ENCODE measurements at regions not wholly inside any gene's neighbourhood (a gene's known extent, or its start where the extent isn't known, plus 50 kb on each side); places are given as distances from the start of the nearest gene placed in this dataset.

DNA sequence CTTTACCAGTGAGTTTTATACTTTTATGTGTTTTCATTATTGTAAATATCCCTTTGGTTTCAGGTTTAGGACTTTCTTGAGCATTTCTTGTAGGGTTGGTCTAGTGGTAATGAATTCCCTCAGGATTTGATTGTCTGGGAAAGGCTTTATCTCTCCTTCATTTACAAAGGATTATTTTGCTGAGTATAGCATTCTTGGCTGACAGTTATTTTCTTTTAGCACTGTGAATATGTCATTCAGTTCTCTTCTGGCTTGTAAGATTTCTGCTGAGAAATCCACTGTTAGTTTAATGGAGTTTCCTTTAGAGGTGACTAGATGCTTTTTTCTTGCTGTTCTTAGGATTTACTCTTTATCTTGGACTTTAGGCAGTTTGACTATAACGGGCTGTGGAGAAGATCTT is 373.9 kb downstream of the TSN start:
- H3K4me1 ChIP-seq (ENCODE audit: control insufficient read depth in 2 of 3, insufficient read depth in 2 of 3, low read depth in 1 of 3, low read length in 3 of 3) = no peaks in the 10 kb centered on the region
- TF ChIP-seq, protein P1, sequence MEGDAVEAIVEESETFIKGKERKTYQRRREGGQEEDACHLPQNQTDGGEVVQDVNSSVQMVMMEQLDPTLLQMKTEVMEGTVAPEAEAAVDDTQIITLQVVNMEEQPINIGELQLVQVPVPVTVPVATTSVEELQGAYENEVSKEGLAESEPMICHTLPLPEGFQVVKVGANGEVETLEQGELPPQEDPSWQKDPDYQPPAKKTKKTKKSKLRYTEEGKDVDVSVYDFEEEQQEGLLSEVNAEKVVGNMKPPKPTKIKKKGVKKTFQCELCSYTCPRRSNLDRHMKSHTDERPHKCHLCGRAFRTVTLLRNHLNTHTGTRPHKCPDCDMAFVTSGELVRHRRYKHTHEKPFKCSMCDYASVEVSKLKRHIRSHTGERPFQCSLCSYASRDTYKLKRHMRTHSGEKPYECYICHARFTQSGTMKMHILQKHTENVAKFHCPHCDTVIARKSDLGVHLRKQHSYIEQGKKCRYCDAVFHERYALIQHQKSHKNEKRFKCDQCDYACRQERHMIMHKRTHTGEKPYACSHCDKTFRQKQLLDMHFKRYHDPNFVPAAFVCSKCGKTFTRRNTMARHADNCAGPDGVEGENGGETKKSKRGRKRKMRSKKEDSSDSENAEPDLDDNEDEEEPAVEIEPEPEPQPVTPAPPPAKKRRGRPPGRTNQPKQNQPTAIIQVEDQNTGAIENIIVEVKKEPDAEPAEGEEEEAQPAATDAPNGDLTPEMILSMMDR (IDR thresholded peaks at IDR 0.05; ENCODE audit: borderline replicate concordance, extremely low read depth, insufficient read depth) = no peak
- H3K9ac ChIP-seq (ENCODE audit: low read length in 3 of 3) = no peak overlapping the region
- no peaks in the 10 kb centered on the region for H3K36me3 ChIP-seq (ENCODE audit: control insufficient read depth in 2 of 3, insufficient read depth in 3 of 3, low read length in 3 of 3)
- H3K4me3 ChIP-seq (ENCODE audit: low read length in 3 of 3) = no peak overlapping the region
- intact Hi-C loops (cut with DNase I) = no loop called here
- H3K27me3 ChIP-seq (ENCODE audit: control insufficient read depth, insufficient read depth, low read length) = no peaks in the 10 kb centered on the region
- DNase-seq = no peak
- FAIRE-seq = no peak
- H3K9me3 ChIP-seq (ENCODE audit: control insufficient read depth in 2 of 3, insufficient read depth in 1 of 3, low read length in 3 of 3) = peaks cover 0 to 12% (median 9%) of the 10 kb centered on the region in 3 donors
- H3K27ac ChIP-seq (ENCODE audit: low read depth in 2 of 2, low read length in 2 of 2) = no peak overlapping the region

- no peak for FAIRE-seq
- TF ChIP-seq, protein P1 (IDR thresholded peaks at IDR 0.05; ENCODE audit: borderline replicate concordance, extremely low read depth, insufficient read depth) = no peak
Observed at GRCh38 chr2:122132147-122132691, 376.8 kb downstream of the TSN start.

GRCh38 chr2:122135021-122135937 is 379.8 kb downstream of the TSN start:
- Histone ChIP-seq H3K27me3 (ENCODE audit: control insufficient read depth, insufficient read depth, low read length) (no peaks in the 10 kb centered on the region), H3K4me1 (ENCODE audit: control insufficient read depth in 2 of 3, insufficient read depth in 2 of 3, low read depth in 1 of 3, low read length in 3 of 3) (no peaks in the 10 kb centered on the region), H3K9ac (ENCODE audit: low read length in 3 of 3) (no peak overlapping the region), H3K9me3 (ENCODE audit: control insufficient read depth in 2 of 3, insufficient read depth in 1 of 3, low read length in 3 of 3) (peaks cover 0 to 3% (median 0%) of the 10 kb centered on the region in 3 donors), H3K27ac (ENCODE audit: low read depth in 2 of 2, low read length in 2 of 2) (no peak overlapping the region), H3K36me3 (ENCODE audit: control insufficient read depth in 2 of 3, insufficient read depth in 3 of 3, low read length in 3 of 3) (no peaks in the 10 kb centered on the region), H3K4me3 (ENCODE audit: low read length in 3 of 3) (no peak overlapping the region)
- TF ChIP-seq, protein P1 (IDR thresholded peaks at IDR 0.05; ENCODE audit: borderline replicate concordance, extremely low read depth, insufficient read depth) = no peak
- no peak for DNase-seq
- intact Hi-C loops (cut with DNase I) = no loop called here
- FAIRE-seq = no peak

More at GRCh38 chr2:122132147-122132691, 376.8 kb downstream of the TSN start:
- Histone ChIP-seq H3K4me3 (ENCODE audit: low read length in 3 of 3) (no peak overlapping the region), H3K9ac (ENCODE audit: low read length in 3 of 3) (no peak overlapping the region), H3K4me1 (ENCODE audit: control insufficient read depth in 2 of 3, insufficient read depth in 2 of 3, low read depth in 1 of 3, low read length in 3 of 3) (no peaks in the 10 kb centered on the region), H3K36me3 (ENCODE audit: control insufficient read depth in 2 of 3, insufficient read depth in 3 of 3, low read length in 3 of 3) (no peaks in the 10 kb centered on the region), H3K27me3 (ENCODE audit: control insufficient read depth, insufficient read depth, low read length) (no peaks in the 10 kb centered on the region), H3K27ac (ENCODE audit: low read depth in 2 of 2, low read length in 2 of 2) (no peak overlapping the region), H3K9me3 (ENCODE audit: control insufficient read depth in 2 of 3, insufficient read depth in 1 of 3, low read length in 3 of 3) (peaks cover 0 to 9% (median 6%) of the 10 kb centered on the region in 3 donors)
- no peak for DNase-seq
- intact Hi-C loops (cut with DNase I) = no loop called here
